ENCODE measurements at regions not wholly inside any gene's neighbourhood (a gene's known extent, or its start where the extent isn't known, plus 50 kb on each side); places are given as distances from the start of the nearest gene placed in this dataset.

DNA sequence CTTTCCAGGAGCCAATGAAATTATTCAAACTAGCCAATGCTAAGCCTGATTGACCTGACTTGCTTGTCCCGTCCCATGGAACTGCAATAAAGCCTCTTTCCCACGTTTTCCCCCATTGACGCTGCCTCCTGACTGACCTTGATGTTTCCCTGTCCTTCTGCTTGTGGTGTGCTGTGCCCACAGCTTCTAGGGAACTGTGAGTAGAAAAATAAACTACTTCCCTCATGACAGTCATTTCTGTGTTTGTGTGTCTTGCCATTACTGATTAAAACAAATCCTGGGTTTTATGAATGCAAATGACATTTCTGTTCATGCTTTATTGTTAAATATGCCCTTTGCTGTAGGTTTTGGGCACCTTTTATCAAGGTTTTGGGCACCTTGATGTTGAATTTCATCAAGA is 91.3 kb upstream of the ABI1 start:
- Mint-ChIP-seq H3K27ac (no peak overlapping the region), H3K9me3 (peaks cover 3% of the 10 kb centered on the region; the same call in 1 of the 2 replicates), H3K4me3 (no peak overlapping the region), H3K36me3 (ENCODE audit: low read depth) (no peaks in the 10 kb centered on the region), H3K27me3 (ENCODE audit: insufficient read depth) (peaks cover 5% of the 10 kb centered on the region), H3K4me1 (ENCODE audit: low read depth) (no peaks in the 10 kb centered on the region)
- TF ChIP-seq, protein P1, sequence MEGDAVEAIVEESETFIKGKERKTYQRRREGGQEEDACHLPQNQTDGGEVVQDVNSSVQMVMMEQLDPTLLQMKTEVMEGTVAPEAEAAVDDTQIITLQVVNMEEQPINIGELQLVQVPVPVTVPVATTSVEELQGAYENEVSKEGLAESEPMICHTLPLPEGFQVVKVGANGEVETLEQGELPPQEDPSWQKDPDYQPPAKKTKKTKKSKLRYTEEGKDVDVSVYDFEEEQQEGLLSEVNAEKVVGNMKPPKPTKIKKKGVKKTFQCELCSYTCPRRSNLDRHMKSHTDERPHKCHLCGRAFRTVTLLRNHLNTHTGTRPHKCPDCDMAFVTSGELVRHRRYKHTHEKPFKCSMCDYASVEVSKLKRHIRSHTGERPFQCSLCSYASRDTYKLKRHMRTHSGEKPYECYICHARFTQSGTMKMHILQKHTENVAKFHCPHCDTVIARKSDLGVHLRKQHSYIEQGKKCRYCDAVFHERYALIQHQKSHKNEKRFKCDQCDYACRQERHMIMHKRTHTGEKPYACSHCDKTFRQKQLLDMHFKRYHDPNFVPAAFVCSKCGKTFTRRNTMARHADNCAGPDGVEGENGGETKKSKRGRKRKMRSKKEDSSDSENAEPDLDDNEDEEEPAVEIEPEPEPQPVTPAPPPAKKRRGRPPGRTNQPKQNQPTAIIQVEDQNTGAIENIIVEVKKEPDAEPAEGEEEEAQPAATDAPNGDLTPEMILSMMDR (IDR thresholded peaks at IDR 0.05): no peak
- DNase-seq: no peak

DNA sequence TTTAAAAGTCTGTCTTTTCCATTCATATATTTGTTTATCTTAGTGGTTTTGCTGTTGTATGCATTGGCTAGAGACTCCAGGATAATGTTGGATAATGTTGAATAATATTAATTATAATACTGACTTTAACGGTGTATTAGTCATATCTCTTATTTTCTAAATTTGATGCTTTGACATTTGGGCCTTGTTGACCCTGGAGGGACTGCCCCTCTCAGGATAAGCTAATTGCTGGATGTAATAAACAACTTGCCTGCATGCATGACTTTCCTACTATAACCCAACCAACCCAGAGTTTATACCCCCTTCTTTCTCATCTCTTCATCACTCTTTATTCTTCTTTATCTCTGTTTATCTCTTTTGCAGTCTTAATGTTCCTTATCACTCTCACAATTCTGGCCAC is 90.9 kb upstream of the ABI1 start:
- H3K36me3 Mint-ChIP-seq (ENCODE audit: low read depth): no peaks in the 10 kb centered on the region
- no peaks in the 10 kb centered on the region for H3K4me1 Mint-ChIP-seq (ENCODE audit: low read depth)
- peaks cover 5% of the 10 kb centered on the region for H3K27me3 Mint-ChIP-seq (ENCODE audit: insufficient read depth)
- H3K4me3 Mint-ChIP-seq: no peak overlapping the region
- no peak overlapping the region for H3K27ac Mint-ChIP-seq
- TF ChIP-seq, protein P1 (IDR thresholded peaks at IDR 0.05): no peak
- peaks cover 3% of the 10 kb centered on the region; the same call in 1 of the 2 replicates for H3K9me3 Mint-ChIP-seq
- DNase-seq: no peak

DNA sequence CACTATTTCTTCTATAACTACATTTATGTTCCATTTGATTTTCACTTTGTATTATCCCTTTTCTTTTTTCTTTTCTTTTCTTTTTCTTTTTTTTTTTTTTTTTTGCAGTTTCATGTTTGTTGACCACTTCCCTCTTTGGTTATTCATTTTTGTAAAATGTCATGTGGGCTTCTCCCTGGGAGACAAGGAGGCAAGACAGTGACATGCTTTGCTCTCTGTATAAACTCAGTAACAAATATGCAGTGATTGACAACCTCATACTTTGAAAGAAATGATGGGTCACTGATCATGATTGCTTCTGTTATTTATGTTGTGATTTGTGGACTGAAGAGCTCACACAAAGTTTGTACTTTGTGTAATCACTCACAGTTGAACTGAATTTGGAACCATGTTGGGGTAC is 90.2 kb upstream of the ABI1 start:
- H3K27ac Mint-ChIP-seq: no peak overlapping the region
- DNase-seq: no peak
- TF ChIP-seq, protein P1 (IDR thresholded peaks at IDR 0.05): no peak
- H3K4me1 Mint-ChIP-seq (ENCODE audit: low read depth): no peaks in the 10 kb centered on the region
- peaks cover 2% of the 10 kb centered on the region for H3K27me3 Mint-ChIP-seq (ENCODE audit: insufficient read depth)
- H3K36me3 Mint-ChIP-seq (ENCODE audit: low read depth): no peaks in the 10 kb centered on the region
- H3K9me3 Mint-ChIP-seq: peaks cover 3% of the 10 kb centered on the region; the same call in 1 of the 2 replicates
- H3K4me3 Mint-ChIP-seq: no peak overlapping the region

DNA sequence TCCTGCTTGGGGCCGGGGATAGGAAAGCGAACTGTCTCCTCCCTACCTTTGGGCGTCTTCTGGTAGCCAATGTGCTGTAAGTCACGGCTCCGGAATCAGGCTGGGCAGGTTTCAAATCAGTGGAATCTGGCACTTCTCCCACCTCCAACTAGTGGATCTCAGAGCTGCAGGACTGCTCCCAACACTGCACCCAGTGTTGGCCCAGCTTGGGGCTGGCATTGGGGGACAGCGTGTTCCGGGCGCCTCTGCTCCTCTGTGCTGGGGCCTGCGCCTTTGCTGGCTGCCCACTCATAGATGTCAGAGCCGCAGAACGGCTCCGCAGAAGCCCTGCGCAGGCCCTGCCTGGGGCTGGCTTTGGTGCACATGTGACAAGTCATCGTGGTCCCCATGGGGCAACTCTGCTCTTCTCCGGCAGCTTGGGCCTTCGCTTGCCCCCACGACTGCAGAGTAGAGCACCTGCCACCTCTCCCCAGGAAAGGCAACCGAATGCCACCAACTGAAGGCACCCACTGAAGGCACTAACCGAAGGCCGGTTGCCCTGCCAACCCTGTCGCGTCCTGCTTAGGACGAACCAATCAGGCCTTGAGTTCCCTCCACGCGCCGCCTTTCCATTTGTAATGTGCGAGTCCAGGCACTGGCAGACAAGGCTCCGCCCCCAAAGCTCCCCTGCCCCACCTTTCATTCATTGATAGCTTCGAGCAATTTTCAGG is 85.5 kb upstream of the ABI1 start:
- H3K27ac Mint-ChIP-seq: no peak overlapping the region
- H3K36me3 Mint-ChIP-seq (ENCODE audit: low read depth): no peaks in the 10 kb centered on the region
- H3K27me3 Mint-ChIP-seq (ENCODE audit: insufficient read depth): peaks cover 11% of the 10 kb centered on the region
- no peak for DNase-seq
- H3K4me3 Mint-ChIP-seq: no peak overlapping the region
- no peaks in the 10 kb centered on the region for H3K4me1 Mint-ChIP-seq (ENCODE audit: low read depth)
- H3K9me3 Mint-ChIP-seq: peaks cover 3% of the 10 kb centered on the region; the same call in 1 of the 2 replicates
- TF ChIP-seq, protein P1 (IDR thresholded peaks at IDR 0.05): no peak

DNA sequence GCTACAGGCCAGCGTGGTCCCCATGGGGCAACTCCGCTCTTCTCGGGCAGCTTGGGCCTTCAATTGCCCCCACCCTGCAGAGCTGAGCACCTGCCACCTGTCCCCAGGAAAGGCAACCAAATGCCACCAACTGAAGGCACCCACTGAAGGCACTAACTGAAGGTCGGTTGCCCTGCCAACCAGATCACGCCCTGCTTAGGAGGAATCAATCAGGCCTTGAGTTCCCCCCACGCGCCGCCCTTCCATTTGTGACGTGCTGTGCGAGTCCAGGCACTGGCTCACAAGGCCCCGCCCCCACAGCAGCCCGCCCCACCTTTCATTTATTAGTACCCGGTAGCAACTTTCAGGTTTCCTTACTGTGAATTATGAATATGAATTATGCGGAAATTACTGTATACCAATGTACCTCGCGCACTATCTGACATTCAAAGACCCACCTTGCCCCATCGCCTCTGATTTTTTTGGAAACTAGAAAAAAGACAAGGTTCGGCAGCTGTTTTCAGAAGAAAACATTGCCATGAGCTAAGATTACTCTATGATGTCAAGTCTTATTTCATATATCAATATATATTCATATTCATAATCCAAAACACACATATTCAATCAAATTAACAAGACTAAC is 83.6 kb upstream of the ABI1 start:
- no peaks in the 10 kb centered on the region for H3K4me1 Mint-ChIP-seq (ENCODE audit: low read depth)
- no peak overlapping the region for H3K27ac Mint-ChIP-seq
- H3K9me3 Mint-ChIP-seq: no peaks in the 10 kb centered on the region
- peaks cover 13% of the 10 kb centered on the region for H3K27me3 Mint-ChIP-seq (ENCODE audit: insufficient read depth)
- H3K4me3 Mint-ChIP-seq: no peak overlapping the region
- TF ChIP-seq, protein P1 (IDR thresholded peaks at IDR 0.05): no peak
- DNase-seq: no peak
- no peaks in the 10 kb centered on the region for H3K36me3 Mint-ChIP-seq (ENCODE audit: low read depth)

Measured in HFFc6 (cell line).